ENCODE measurements at regions not wholly inside any gene's neighbourhood (a gene's known extent, or its start where the extent isn't known, plus 50 kb on each side); places are given as distances from the start of the nearest gene placed in this dataset.

DNA sequence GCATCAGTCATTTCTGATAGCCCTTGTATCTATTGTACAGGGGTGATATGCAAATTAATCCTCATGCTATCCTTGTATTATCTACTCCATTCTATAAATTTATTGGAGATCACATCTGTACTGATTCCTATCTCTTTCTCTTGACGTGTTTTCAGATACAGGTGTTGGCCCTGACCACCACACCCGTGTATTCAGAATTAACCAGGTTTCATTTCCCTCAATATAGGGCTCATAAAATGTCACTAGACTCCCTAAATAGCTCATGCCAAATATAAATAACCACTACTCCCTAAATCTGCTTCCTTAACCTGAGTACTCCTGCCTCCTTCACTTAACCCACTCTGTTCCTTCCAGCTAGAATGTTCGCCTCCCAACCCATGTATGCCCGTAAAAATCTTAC is 522.8 kb upstream of the KLF4 start:
- no peak for TF ChIP-seq CTCF (IDR thresholded peaks at IDR 0.05)
- no peak for TF ChIP-seq POLR2A (IDR thresholded peaks at IDR 0.05)
